SK-N-SH (cell line): ENCODE measurements at regions not wholly inside any gene's neighbourhood (a gene's known extent, or its start where the extent isn't known, plus 50 kb on each side); places are given as distances from the start of the nearest gene placed in this dataset.

Experiments used
- CTCF ChIA-PET: fragments of 300-600, 350-600 bp; formaldehyde crosslinking; extraction: SDS; loops from one replicate; lab custom pipeline; 2021; lab: Yijun Ruan, JAX
- POLR2A ChIA-PET: fragments of 350-600 bp; sonication (Branson Sonifier 250); formaldehyde crosslinking; extraction: SDS; loops from one replicate; lab custom pipeline; 2020; ENCODE audit warnings: antibody characterized with exemption, inconsistent platforms; lab: Yijun Ruan, JAX
- DNase-seq: peaks from one replicate; pipeline ENCODE4 v3.0.0; 2012
- H2AFZ ChIP-seq: fragments of 200-600 bp; sonication (generic); 2 replicates; pipeline ENCODE4 v1.8.1; 2016; ENCODE audit warnings: antibody characterized with exemption, mild to moderate bottlenecking, low read depth
- H3F3A ChIP-seq: fragments of 200-600 bp; sonication (generic); replicated peaks from 2 replicates; pipeline ENCODE3; 2016; ENCODE audit warnings: antibody characterized with exemption, mild to moderate bottlenecking; ENCODE audit not compliant: insufficient read depth
- H3K27ac ChIP-seq, 2 experiments: fragments of 200-500 bp in 1 of 2; fragments of 200-600 bp in 1 of 2; sonication (Bioruptor generic) in 1 of 2; sonication (generic), shearing (Covaris generic) in 1 of 2; 2 replicates each; pipeline versions ENCODE4 v1.5.1 to v1.6.1; 2014 to 2016; ENCODE audit warnings: low read depth in 2 of 2, inconsistent platforms in 1 of 2, low read length in 1 of 2, mild to moderate bottlenecking in 1 of 2, mixed read lengths in 1 of 2
- H3K27me3 ChIP-seq: fragments of 200-600 bp; sonication (generic), shearing (Covaris generic); 2 replicates; pipeline ENCODE4 v1.6.1; 2016; ENCODE audit warnings: mixed run types; ENCODE audit not compliant: insufficient read depth
- H3K36me3 ChIP-seq, 2 experiments: fragments of 200-500 bp in 1 of 2; fragments of 200-600 bp in 1 of 2; sonication (Bioruptor generic) in 1 of 2; sonication (generic) in 1 of 2; replicated peaks in 1 of 2; 2 replicates each; pipeline versions ENCODE3 to v1.5.1; 2014 to 2016; ENCODE audit warnings: low read length in 1 of 2, mild to moderate bottlenecking in 1 of 2; ENCODE audit not compliant: insufficient read depth in 2 of 2, control insufficient read depth in 1 of 2
- H3K4me1 ChIP-seq, 2 experiments: fragments of 200-500 bp in 1 of 2; fragments of 200-600 bp in 1 of 2; sonication (Bioruptor generic) in 1 of 2; sonication (generic), shearing (Covaris generic) in 1 of 2; 2 replicates each; pipeline versions ENCODE4 v1.5.1 to v1.6.1; 2014 to 2016; ENCODE audit warnings: low read depth in 1 of 2, low read length in 1 of 2, mixed run types in 1 of 2; ENCODE audit not compliant: insufficient read depth in 2 of 2, control insufficient read depth in 1 of 2
- H3K4me2 ChIP-seq: fragments of 200-600 bp; sonication (generic), shearing (Covaris generic); 2 replicates; pipeline ENCODE4 v1.6.1; 2017; ENCODE audit warnings: mixed run types
- H3K4me3 ChIP-seq, 2 experiments: fragments of 200-500 bp in 1 of 2; fragments of 200-600 bp in 1 of 2; sonication (Bioruptor generic) in 1 of 2; sonication (generic), shearing (Covaris generic) in 1 of 2; 2 replicates each; pipeline versions ENCODE4 v1.5.1 to v1.8.1; 2014 to 2016; ENCODE audit warnings: low read depth in 2 of 2, inconsistent platforms in 1 of 2, low read length in 1 of 2, mild to moderate bottlenecking in 1 of 2, mixed read lengths in 1 of 2, moderate library complexity in 1 of 2
- H3K79me2 ChIP-seq: fragments of 200-600 bp; sonication (generic); 2 replicates; pipeline ENCODE4 v1.8.1; 2017; ENCODE audit warnings: mild to moderate bottlenecking; ENCODE audit not compliant: insufficient read depth
- H3K9ac ChIP-seq: fragments of 200-600 bp; sonication (generic); 2 replicates; pipeline ENCODE4 v1.6.1; 2017; ENCODE audit warnings: mixed run types
- H3K9me2 ChIP-seq: fragments of 200-600 bp; sonication (generic); 2 replicates; pipeline ENCODE4 v1.6.1; 2017; ENCODE audit warnings: mixed run types
- H3K9me3 ChIP-seq: fragments of 200-600 bp; sonication (generic); 2 replicates; pipeline ENCODE4 v1.6.1; 2017; ENCODE audit warnings: mixed run types, mild to moderate bottlenecking, moderate library complexity
- H4K20me1 ChIP-seq: fragments of 200-600 bp; sonication (generic); 2 replicates; pipeline ENCODE4 v1.6.1; 2017; ENCODE audit warnings: mild to moderate bottlenecking, mixed run types; ENCODE audit not compliant: insufficient read depth
- CHD2 ChIP-seq: fragments of 150-350 bp; IDR thresholded peaks from 2 replicates; pipeline ENCODE4 v1.6.1; 2018; ENCODE audit warnings: low read length; ENCODE audit not compliant: partially characterized antibody
- FOXJ3 ChIP-seq: sonication (generic); formaldehyde crosslinking; IDR thresholded peaks from 2 replicates; pipeline ENCODE4 v1.5.1; 2020; ENCODE audit warnings: mild to moderate bottlenecking, missing genetic modification reagents
- GATA2 ChIP-seq: sonication (generic); formaldehyde crosslinking; IDR thresholded peaks from 2 replicates; pipeline ENCODE4 v1.5.0; 2020; ENCODE audit warnings: mild to moderate bottlenecking, missing genetic modification reagents
- MEF2A ChIP-seq: IDR thresholded peaks from 2 replicates; pipeline ENCODE4 v1.4.0; 2012; ENCODE audit warnings: low read depth, borderline replicate concordance
- PBX3 ChIP-seq: IDR thresholded peaks from 2 replicates; pipeline ENCODE4; 2012
- TAF1 ChIP-seq: IDR thresholded peaks from 2 replicates; pipeline ENCODE4 v1.6.1; 2012; ENCODE audit warnings: low read depth, mild to moderate bottlenecking, low read length, moderate library complexity, borderline replicate concordance
- USF2 ChIP-seq: fragments of 150-350 bp; IDR thresholded peaks from 2 replicates; pipeline ENCODE4 v1.6.1; 2017; ENCODE audit warnings: antibody characterized with exemption, low read length, low read depth, borderline replicate concordance
- YY1 ChIP-seq: IDR thresholded peaks from 2 replicates; pipeline ENCODE4 v1.4.0; 2012; ENCODE audit warnings: low read depth, mild to moderate bottlenecking
- ZBTB33 ChIP-seq: IDR thresholded peaks from 2 replicates; pipeline ENCODE4 v1.4.0; 2012; ENCODE audit warnings: low read depth, borderline replicate concordance
- WGBS: methylation state at CpG from one replicate; pipeline ENCODE4 v1.1.6; 2017; ENCODE audit warnings: low lambda C conversion rate; 5-methylcytosine and 5-hydroxymethylcytosine counted together

DNA sequence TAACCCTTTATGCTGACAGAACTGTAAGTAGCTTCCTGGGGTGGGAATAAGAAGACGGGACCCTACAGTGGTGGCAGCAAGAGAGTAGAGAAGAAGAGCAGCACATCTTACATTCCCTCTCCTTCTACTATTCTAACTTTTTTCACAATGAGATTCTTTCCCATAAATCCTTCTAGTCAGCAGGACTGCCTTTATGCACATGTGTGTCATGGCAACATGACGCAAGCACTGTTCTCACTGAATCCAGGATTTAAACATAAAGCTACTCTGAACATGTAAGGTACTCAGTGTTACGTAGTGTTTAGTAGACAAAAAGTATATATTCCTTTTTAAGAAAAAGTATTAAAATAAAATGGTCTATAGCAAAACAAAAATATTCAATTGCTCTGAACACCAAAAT, 309.7 kb upstream of the LYPLAL1 start:
- Histone ChIP-seq H3K9ac (no peak overlapping the region), H3K9me3 (no peaks in the 10 kb centered on the region), H3K27ac (no peak overlapping the region), H3F3A (no peaks in the 10 kb centered on the region), H3K4me3 (no peak overlapping the region), H2AFZ (no peak overlapping the region), H3K79me2 (no peaks in the 10 kb centered on the region), H3K27me3 (no peaks in the 10 kb centered on the region), H3K4me2 (no peak overlapping the region), H3K4me1 (no peaks in the 10 kb centered on the region; a peak in 1 of 4 replicates), H3K9me2 (no peaks in the 10 kb centered on the region), H4K20me1 (no peaks in the 10 kb centered on the region), H3K36me3 (no peaks in the 10 kb centered on the region)
- TF ChIP-seq MEF2A (no peak), USF2 (no peak), FOXJ3 (no peak), ZBTB33 (no peak), CHD2 (no peak), GATA2 (no peak), YY1 (no peak)
- no peak for DNase-seq
- POLR2A ChIA-PET: no interaction called here
- CTCF ChIA-PET: no interaction called here
- WGBS: 97% methylated on average over 3 of the region's 3 CpGs

- no peak overlapping the region for H3K9ac ChIP-seq
- no peaks in the 10 kb centered on the region for H3K9me3 ChIP-seq
- H3K79me2 ChIP-seq: no peaks in the 10 kb centered on the region
- H3K27me3 ChIP-seq: no peaks in the 10 kb centered on the region
- H3K4me1 ChIP-seq: no peaks in the 10 kb centered on the region; a peak in 1 of 4 replicates
- WGBS: 67% methylated on average over 1 of the region's 1 CpG
- no peak overlapping the region; the same call in 1 of the 2 replicates for H2AFZ ChIP-seq
- H3F3A ChIP-seq: no peaks in the 10 kb centered on the region
- ChIA-PET POLR2A (no interaction called here), CTCF (no interaction called here)
- no peaks in the 10 kb centered on the region for H3K9me2 ChIP-seq
- no peak overlapping the region for H3K27ac ChIP-seq
- no peak overlapping the region for H3K4me3 ChIP-seq
- no peaks in the 10 kb centered on the region for H4K20me1 ChIP-seq
- TF ChIP-seq TAF1: no peak
- TF ChIP-seq PBX3: no peak
- no peak for TF ChIP-seq ZBTB33
- no peak overlapping the region for H3K4me2 ChIP-seq
- DNase-seq: no peak
- H3K36me3 ChIP-seq: no peaks in the 10 kb centered on the region
Measured at GRCh38 chr1:218865591-218865990, 308.1 kb upstream of the LYPLAL1 start.
